ENCODE measurements at regions not wholly inside any gene's neighbourhood (a gene's known extent, or its start where the extent isn't known, plus 50 kb on each side); places are given as distances from the start of the nearest gene placed in this dataset.

- TF ChIP-seq POLR2A (IDR thresholded peaks at IDR 0.05; ENCODE audit: low read depth, low read length): no peak
- TF ChIP-seq, protein P1, sequence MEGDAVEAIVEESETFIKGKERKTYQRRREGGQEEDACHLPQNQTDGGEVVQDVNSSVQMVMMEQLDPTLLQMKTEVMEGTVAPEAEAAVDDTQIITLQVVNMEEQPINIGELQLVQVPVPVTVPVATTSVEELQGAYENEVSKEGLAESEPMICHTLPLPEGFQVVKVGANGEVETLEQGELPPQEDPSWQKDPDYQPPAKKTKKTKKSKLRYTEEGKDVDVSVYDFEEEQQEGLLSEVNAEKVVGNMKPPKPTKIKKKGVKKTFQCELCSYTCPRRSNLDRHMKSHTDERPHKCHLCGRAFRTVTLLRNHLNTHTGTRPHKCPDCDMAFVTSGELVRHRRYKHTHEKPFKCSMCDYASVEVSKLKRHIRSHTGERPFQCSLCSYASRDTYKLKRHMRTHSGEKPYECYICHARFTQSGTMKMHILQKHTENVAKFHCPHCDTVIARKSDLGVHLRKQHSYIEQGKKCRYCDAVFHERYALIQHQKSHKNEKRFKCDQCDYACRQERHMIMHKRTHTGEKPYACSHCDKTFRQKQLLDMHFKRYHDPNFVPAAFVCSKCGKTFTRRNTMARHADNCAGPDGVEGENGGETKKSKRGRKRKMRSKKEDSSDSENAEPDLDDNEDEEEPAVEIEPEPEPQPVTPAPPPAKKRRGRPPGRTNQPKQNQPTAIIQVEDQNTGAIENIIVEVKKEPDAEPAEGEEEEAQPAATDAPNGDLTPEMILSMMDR (conservative IDR thresholded peaks at IDR 0.05; ENCODE audit: low read depth, low read length): no peak
- no peak for TF ChIP-seq MAFK (IDR thresholded peaks at IDR 0.05; ENCODE audit: low read depth, low read length)
- TF ChIP-seq SMC3 (IDR thresholded peaks at IDR 0.05; ENCODE audit: low read depth, low read length): no peak
- TF ChIP-seq FOS (IDR thresholded peaks at IDR 0.05; ENCODE audit: low read depth, low read length): no peak
Observed at GRCh38 chr12:27906658-27907473, 65.7 kb downstream of the PTHLH start.

All from IMR-90 (cell line).